ENCODE measurements at regions not wholly inside any gene's neighbourhood (a gene's known extent, or its start where the extent isn't known, plus 50 kb on each side); places are given as distances from the start of the nearest gene placed in this dataset.

DNA sequence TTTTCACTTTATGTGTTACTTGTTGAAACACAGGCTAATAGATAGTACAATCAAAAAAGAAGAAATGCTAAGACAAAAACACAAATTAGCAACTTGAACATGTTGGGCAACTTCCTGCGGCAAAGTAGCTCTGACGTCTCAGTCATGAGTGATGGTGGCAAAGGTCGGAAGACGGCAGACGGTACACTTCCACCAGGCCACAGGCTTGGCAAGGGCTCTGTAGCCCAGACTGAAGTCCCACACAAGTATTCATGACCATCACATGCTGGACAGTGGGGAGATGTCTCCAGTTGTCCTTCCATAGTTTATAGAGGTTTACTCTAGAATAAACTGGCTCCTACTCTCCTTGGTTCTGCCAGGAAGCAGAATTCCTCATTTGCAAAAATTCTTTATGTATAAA, 831.3 kb downstream of the MTRR start:
- DNase-seq (ENCODE audit: low spot score) = no peak
- TF ChIP-seq, protein P1, sequence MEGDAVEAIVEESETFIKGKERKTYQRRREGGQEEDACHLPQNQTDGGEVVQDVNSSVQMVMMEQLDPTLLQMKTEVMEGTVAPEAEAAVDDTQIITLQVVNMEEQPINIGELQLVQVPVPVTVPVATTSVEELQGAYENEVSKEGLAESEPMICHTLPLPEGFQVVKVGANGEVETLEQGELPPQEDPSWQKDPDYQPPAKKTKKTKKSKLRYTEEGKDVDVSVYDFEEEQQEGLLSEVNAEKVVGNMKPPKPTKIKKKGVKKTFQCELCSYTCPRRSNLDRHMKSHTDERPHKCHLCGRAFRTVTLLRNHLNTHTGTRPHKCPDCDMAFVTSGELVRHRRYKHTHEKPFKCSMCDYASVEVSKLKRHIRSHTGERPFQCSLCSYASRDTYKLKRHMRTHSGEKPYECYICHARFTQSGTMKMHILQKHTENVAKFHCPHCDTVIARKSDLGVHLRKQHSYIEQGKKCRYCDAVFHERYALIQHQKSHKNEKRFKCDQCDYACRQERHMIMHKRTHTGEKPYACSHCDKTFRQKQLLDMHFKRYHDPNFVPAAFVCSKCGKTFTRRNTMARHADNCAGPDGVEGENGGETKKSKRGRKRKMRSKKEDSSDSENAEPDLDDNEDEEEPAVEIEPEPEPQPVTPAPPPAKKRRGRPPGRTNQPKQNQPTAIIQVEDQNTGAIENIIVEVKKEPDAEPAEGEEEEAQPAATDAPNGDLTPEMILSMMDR (IDR thresholded peaks at IDR 0.05) = no peak
- H3K27ac ChIP-seq = no peak overlapping the region
- H3K4me3 ChIP-seq = no peak overlapping the region

DNA sequence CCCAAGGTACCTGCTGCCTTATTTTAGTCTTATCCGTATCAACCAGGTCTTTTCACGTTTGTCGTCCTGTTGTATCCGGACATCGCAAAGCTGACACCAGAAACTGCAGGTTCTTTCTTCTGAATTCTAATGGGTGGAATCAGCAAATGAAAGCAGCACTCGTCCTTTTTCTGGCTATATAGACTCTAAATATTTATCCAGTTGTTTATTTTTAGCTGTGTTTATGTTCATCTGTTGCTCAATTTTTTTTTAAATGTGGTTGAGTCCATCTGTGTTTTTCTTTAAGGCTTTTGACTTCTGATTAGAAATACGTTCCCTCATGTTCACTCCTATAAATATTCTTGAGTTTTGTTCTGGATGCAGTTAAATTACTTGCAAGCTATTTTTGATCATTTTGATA, 831.7 kb downstream of the MTRR start:
- TF ChIP-seq, protein P1 (IDR thresholded peaks at IDR 0.05) = no peak
- no peak for DNase-seq (ENCODE audit: low spot score)
- Histone ChIP-seq H3K27ac (no peak overlapping the region), H3K4me3 (no peak overlapping the region)

DNA sequence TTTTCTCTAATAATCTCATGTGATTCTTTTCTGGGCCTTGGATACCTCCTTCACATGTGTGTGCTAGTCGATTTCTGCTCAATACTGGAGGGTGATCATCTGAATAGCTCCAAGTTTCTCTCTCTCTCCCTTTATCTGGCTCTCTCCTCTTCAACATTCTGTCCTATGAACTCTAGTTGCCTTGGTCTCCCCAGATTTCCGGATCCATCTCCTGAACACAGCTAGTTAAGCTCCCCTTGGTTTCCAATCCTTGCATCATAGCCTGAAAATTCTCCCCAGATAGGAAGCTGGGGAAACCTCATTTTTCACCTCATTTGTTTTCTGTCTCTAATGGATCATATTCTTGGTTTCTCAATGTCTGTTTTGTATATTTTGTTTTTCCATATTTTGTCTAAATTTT, 832.3 kb downstream of the MTRR start:
- no peak for DNase-seq (ENCODE audit: low spot score)
- Histone ChIP-seq H3K4me3 (no peak overlapping the region), H3K27ac (no peak overlapping the region)
- TF ChIP-seq, protein P1 (IDR thresholded peaks at IDR 0.05) = no peak

DNA sequence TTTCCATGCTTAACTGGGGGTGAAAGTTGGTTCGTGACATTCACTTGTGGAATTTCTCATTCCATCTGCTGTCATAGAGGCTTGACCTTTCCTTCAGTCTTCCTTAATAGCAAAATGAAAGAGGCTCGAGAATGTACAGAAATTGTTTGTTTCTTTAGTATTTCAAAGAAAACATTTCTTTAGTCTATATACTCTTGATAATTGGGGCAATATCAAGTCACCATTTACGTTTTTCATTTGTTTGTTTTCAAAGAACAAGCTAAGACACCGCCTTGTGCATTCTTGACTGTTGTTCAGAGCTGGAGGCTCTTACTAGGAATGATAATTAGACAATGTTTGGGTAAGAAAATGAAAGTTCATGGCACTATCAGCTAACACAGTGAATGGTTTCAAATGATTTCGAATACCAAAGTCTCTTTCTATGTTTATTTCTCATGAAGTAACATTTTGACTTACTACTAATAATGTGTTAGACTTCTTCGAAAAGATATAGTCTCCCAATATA, 835.4 kb downstream of the SEMA5A start:
- Histone ChIP-seq H3K4me3 (no peak overlapping the region), H3K27ac (no peak overlapping the region)
- no peak for DNase-seq (ENCODE audit: low spot score)
- TF ChIP-seq, protein P1 (IDR thresholded peaks at IDR 0.05) = no peak

DNA sequence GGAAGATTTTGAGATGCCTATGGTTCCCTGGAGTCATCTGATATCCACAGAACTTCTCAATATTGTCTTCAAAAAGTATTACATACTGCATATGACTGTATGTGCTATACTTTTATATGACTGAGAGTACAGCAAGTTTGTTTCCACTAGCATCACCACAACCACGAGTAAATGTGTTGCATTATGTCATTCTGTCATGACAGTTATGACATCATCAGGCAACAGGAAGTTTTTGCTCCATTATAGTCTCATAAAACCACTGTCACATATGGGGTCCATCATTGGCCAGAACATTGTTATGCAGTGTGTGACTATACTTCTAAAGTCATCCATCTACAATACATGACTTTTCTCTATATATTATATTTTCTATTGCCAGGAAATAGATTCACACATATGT, 831.7 kb downstream of the SEMA5A start:
- H3K27ac ChIP-seq = no peak overlapping the region
- DNase-seq (ENCODE audit: low spot score) = no peak
- no peak overlapping the region for H3K4me3 ChIP-seq
- TF ChIP-seq, protein P1 (IDR thresholded peaks at IDR 0.05) = no peak

DNA sequence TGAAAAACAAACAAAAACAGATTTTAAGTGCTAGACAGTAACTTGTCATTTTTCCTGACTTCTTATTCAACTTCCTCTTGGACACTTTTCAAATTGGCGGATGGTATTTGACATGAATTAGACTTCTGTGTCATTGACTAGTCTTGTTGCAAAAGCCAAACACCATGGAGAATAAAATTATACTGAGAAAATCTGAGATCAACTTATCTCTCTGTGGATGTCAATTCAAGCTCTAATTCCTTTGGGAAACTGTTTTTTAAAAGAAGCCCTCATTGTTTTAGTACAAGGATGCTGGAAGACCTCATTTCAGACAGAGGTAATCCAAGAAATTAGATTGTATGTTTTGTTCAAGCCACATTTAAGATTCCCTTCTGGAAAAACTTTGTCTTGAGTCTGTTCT, 831.0 kb downstream of the SEMA5A start:
- TF ChIP-seq, protein P1 (IDR thresholded peaks at IDR 0.05) = no peak
- Histone ChIP-seq H3K27ac (no peak overlapping the region), H3K4me3 (no peak overlapping the region)
- DNase-seq (ENCODE audit: low spot score) = no peak

DNA sequence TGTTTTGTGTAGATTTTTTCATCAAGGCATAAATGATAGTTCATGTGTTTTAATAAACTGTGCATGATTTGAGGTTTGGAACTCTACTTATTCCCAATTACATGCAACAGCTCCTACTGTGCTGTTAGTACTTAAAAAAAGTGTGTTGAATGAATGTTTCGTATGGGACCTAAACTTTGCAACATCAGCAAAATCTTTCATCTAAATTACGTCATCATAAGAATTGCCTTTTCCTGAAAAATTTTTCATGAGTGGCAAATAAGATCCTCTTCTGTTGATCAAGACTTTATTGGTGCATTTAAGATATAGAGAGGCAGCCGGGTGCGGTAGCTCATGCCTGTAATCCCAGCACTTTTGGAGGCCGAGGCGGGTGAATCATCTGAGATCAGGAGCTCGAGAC, 826.1 kb downstream of the SEMA5A start:
- no peak for DNase-seq (ENCODE audit: low spot score)
- Histone ChIP-seq H3K27ac (no peak overlapping the region), H3K4me3 (no peak overlapping the region)
- TF ChIP-seq, protein P1 (IDR thresholded peaks at IDR 0.05) = no peak
